GM18858 (cell line): ENCODE measurements at regions not wholly inside any gene's neighbourhood (a gene's known extent, or its start where the extent isn't known, plus 50 kb on each side); places are given as distances from the start of the nearest gene placed in this dataset.

Experiments used
- ATAC-seq: cut with Tn5 transposase; IDR thresholded peaks from one replicate; pipeline ENCODE4 v1.9.1; 2021; ENCODE audit not compliant: unreplicated experiment

GRCh38 chr20:58139849-58140786 lies 88.3 kb downstream of the ANKRD60 start:
- ATAC-seq, result no peak

DNA sequence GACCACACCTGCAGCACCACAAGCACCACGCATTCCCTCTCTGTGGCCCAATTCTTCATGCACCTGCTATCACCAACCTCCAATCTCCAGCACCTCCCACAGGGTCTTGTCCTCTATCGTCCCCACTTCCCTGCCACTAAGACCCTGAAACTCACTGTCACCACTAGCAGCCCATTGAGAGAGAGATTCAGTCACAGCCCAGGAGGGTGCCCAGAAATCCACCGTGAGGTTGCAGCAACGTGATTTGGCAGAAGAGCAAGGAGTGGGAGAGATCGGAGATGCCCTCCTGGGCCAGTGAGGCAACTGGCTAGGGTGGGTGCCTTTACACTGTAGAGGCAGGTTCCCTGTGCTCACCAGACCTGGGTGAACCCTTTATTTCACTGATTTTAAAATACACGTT lies 90.1 kb downstream of the ANKRD60 start:
- no peak for ATAC-seq

GRCh38 chr20:58137651-58138265 lies 90.7 kb downstream of the ANKRD60 start:
- ATAC-seq, result no peak

GRCh38 chr20:58137236-58137635 lies 91.2 kb downstream of the ANKRD60 start:
- ATAC-seq, result no peak

- no peak for ATAC-seq
These were observed 92.3 kb downstream of the ANKRD60 start for GRCh38 chr20:58136149-58136484.

GRCh38 chr20:58135441-58136148 lies 92.9 kb downstream of the ANKRD60 start:
- no peak for ATAC-seq

GRCh38 chr20:58133020-58133808 lies 95.2 kb downstream of the ANKRD60 start:
- no peak for ATAC-seq

GRCh38 chr20:58131551-58132142 lies 96.8 kb downstream of the ANKRD60 start:
- ATAC-seq, result no peak

DNA sequence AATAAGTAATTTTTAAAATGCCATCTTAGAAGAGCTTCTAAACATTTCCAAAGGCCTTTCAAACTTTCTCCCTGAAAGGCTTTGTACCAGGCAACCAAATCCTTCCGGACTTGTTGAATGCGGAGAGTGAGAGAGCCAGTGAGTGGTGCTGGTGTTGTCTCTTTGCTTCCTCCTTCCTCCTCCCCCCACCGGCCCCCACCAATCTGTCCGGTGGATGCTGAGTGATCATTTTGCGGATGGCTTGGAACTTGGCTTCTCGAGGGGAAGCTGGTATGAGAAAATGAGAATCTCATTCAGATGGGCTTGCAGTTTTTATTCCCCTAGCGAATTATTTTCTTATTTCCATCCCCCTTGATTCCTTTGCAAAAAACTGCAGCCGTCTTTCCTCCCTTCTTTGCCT lies 97.3 kb downstream of the ANKRD60 start:
- no peak for ATAC-seq

DNA sequence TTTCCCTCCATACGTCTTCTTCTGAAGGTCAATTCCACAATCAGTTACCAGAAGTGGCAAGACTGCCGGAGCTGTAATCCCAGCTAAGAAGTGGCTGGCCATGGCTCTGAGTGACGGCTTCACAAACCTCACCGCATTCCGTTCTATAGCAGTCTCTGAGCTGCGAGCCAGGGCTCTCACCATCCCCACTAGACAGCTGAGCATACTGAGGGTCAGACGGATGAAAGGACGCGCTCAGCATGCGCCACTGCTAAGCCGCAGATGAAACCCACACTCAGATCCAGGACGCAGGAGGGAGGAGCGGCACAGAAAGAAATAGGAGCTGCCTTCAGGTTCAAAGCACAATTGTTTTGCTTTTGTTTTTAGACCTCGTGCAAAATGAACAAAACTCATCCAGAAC lies 97.9 kb downstream of the ANKRD60 start:
- ATAC-seq, result no peak

GRCh38 chr20:58130156-58130555 lies 98.3 kb downstream of the ANKRD60 start:
- no peak for ATAC-seq

GRCh38 chr20:58129721-58130151 lies 98.7 kb downstream of the ANKRD60 start:
- ATAC-seq, result no peak

DNA sequence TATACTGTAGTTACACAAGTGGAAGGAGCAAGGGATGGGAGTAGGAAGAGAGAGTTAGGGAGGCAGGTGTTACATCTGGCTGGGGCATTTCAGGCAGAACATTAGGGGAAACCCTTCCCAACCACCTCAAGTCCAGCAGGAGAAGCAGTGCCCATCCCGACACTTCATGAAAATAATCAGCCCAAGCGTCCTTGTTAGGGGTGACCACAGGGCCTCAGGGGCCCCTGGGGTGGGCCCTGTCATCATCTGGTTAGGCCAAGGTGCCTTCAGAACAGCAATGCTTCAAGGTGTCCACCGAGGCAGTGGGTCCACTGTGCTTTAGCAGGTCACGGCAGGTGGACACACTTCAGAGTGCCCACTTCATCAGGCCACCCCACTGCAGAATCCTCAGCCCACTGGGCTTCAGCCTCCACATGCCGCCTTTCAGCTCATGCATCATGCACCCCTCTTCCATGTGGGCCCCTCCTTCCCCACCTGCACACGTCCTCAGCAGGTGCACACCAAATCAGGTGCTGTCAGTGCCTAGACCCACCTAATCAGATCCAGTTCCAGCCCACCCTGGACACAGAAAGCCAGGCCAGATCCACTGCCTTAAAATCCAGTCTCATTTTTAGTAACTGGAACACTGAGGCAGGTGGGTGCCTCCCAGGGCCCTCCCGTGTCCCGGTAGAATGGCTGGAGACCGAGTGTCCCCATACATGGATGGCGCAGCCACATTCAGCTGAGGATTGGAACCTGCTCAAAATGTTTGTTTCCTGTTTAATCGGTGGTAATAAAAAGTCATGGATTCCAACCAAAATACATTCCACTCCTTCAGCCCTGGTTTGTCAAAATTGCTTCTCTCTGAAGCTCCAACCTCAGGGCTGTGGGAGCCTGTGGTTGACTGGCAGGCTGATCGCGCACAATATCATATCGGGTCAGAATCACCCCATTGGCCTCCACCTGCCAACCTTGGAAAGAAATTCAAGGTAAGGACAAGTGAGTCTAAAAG lies 99.5 kb downstream of the ANKRD60 start:
- no peak for ATAC-seq

GRCh38 chr20:58127701-58128111 lies 100.7 kb downstream of the ANKRD60 start:
- ATAC-seq, result no peak

DNA sequence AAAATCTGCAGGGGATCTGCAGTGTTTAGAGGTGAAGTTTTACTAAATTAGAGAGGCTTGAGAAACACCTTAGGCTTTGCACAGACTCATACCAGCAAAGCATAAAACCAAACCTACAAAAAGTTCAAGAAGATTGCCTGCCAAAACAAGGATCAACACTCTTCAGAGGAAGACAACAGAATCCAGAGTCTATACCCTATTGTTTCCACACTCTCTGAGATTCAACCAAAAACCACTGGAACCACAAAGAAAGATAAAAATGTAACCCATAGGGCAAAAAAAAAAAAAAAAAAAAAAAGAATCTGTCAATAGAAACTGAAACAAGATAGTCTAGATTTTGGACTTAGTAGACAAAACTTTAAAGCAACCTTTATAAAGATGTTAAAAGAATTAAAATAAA lies 102.7 kb downstream of the ANKRD60 start:
- ATAC-seq, result no peak

DNA sequence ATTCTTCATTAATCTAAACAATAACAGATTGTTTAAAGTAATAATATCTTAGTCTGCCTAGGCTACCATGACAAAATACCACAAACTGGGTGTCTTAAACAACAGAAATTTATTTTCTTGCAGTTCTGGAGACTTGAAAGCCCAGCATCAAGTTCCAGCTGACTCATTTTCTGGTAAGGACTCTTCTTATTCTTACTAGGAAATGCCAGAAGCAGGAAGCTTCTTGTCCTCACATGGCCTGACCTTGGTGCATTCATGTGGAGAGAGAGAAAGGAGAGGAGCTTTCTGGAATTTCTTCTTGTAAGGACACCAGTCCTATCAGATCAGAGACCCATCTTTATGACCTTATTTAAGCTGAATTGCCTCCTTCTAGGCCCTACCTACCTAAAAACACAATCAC lies 110.5 kb downstream of the ANKRD60 start:
- ATAC-seq, result no peak

GRCh38 chr20:58116505-58116904 lies 111.9 kb downstream of the ANKRD60 start:
- ATAC-seq, result no peak

- no peak for ATAC-seq
These were observed 114.7 kb downstream of the ANKRD60 start for GRCh38 chr20:58113716-58114115.

DNA sequence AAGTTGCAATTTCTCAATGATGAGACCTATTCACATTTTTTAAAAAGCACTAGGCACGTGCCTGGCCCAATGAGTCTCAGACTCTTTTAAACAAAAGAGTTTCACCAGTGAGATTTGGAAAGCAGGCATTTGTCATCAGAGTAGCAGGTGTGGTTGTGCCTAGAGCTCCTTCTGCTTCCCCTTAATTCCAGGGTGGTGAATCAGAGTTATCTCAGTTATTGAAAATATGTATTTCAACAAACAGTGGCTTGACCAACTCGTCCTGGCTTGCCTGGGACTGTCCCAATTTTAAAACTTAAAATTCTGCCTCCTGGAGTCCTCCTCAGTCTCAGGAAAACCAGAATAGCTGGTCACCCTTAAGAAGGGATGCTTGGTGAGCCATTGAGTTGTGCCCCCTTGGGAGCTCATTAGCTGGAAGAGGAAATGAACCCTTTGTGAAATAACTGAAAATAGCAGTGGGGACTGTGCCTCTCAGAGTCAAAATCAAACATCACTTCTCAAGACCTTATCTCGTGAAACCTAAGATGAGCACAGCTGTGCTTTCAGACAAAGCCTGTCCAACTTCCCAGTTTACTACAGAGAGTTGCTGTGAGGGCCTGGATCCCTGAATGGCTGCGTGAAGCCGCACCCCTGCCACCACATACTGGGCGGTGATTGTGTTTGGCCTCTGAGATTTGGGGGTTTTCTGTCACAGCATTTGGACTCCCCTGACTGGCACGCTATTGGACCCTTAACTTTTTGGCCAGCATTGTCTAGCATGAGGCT lies 116.3 kb downstream of the ANKRD60 start:
- no peak for ATAC-seq
